HCT116 (cell line): ENCODE measurements at regions not wholly inside any gene's neighbourhood (a gene's known extent, or its start where the extent isn't known, plus 50 kb on each side); places are given as distances from the start of the nearest gene placed in this dataset.

Experiments used
- ATAC-seq: fragments of 200-7000 bp; cut with Tn5 transposase; 2 replicates; pipeline ENCODE4 v1.9.1; 2020; ENCODE audit warnings: mild to moderate bottlenecking, moderate library complexity
- BruUV-seq: library from RNA; stranded (reverse); fragments of 400-500 nt; replicated peaks from 2 replicates; lab custom pipeline; 2021; lab: Mats Ljungman, UMichigan
- CTCF ChIA-PET: fragments of 300-600 bp; sonication (Branson Sonifier 250); formaldehyde crosslinking; loops from one replicate; lab custom pipeline; 2021; ENCODE audit warnings: antibody characterized with exemption; lab: Charles Lee
- POLR2A ChIA-PET: fragments of 300-600, 350-600 bp; sonication (Branson Sonifier 250); formaldehyde crosslinking; loops from one replicate; lab custom pipeline; 2021; ENCODE audit warnings: antibody characterized with exemption; lab: Charles Lee
- RAD21 ChIA-PET, 2 experiments: fragments of 300-600 bp; sonication (Branson Sonifier 250); formaldehyde crosslinking; loops; one replicate each; lab custom pipeline; 2023; ENCODE audit warnings: low total read pairs in 2 of 2; ENCODE audit not compliant: uncharacterized antibody in 2 of 2, unreplicated experiment in 2 of 2, low non-redundant PET in 1 of 2; lab: Charles Lee
- DNase-seq: peaks from one replicate; pipeline ENCODE4 v3.0.0-alpha.2; 2010; ENCODE audit warnings: low read depth, low spot score
- H2AFZ ChIP-seq: fragments of 200-600 bp; shearing (Covaris generic), sonication (generic); 2 replicates; pipeline ENCODE4 v1.6.1; 2017; ENCODE audit warnings: low read depth, mixed run types, mixed read lengths, antibody characterized with exemption, low read length; ENCODE audit not compliant: poor library complexity, severe bottlenecking
- H3K27ac ChIP-seq: 2 replicates; pipeline ENCODE4 v1.5.1; 2012; ENCODE audit warnings: low read depth, low read length
- H3K27me3 ChIP-seq: fragments of 200-600 bp; sonication (generic); 2 replicates; pipeline ENCODE4 v1.6.1; 2016; ENCODE audit warnings: mixed run types, low read length, mixed read lengths; ENCODE audit not compliant: insufficient read depth
- H3K36me3 ChIP-seq, 2 experiments: fragments of 200-500 bp in 1 of 2; fragments of 200-600 bp in 1 of 2; sonication (Bioruptor generic) in 1 of 2; sonication (generic) in 1 of 2; 2 replicates each; pipeline versions ENCODE4 v1.5.1 to v1.6.1; 2014 to 2016; ENCODE audit warnings: low read length in 2 of 2, inconsistent platforms in 1 of 2, mixed read lengths in 1 of 2, mixed run types in 1 of 2; ENCODE audit not compliant: insufficient read depth in 2 of 2, control insufficient read depth in 1 of 2
- H3K4me1 ChIP-seq, 2 experiments: fragments of 200-600 bp in 1 of 2; sonication (generic) in 1 of 2; 2 replicates each; pipeline versions ENCODE4 v1.5.1 to v1.6.1; 2012 to 2017; ENCODE audit warnings: low read length in 2 of 2, inconsistent platforms in 1 of 2, mild to moderate bottlenecking in 1 of 2, mixed read lengths in 1 of 2, mixed run types in 1 of 2, moderate library complexity in 1 of 2; ENCODE audit not compliant: insufficient read depth in 2 of 2, control insufficient read depth in 1 of 2
- H3K4me2 ChIP-seq: fragments of 200-600 bp; sonication (generic); 2 replicates; pipeline ENCODE4 v1.6.1; 2017; ENCODE audit warnings: mixed run types, low read length, mixed read lengths
- H3K4me3 ChIP-seq, 2 experiments: fragments of 200-600 bp in 1 of 2; sonication (generic) in 1 of 2; replicated peaks in 1 of 2; 2 replicates each; pipeline ENCODE4 v1.5.1; 2011 to 2016; ENCODE audit warnings: low read length in 2 of 2, control low read depth in 1 of 2, low read depth in 1 of 2, mild to moderate bottlenecking in 1 of 2, mixed read lengths in 1 of 2, mixed run types in 1 of 2
- H3K79me2 ChIP-seq: fragments of 200-600 bp; sonication (generic); 2 replicates; pipeline ENCODE4 v1.6.1; 2017; ENCODE audit warnings: mild to moderate bottlenecking, mixed run types, low read length, moderate library complexity, mixed read lengths; ENCODE audit not compliant: insufficient read depth
- H3K9ac ChIP-seq: fragments of 200-600 bp; sonication (generic); 2 replicates; pipeline ENCODE4 v1.6.1; 2016; ENCODE audit warnings: low read length, mixed read lengths
- H3K9me2 ChIP-seq: fragments of 200-600 bp; sonication (generic), shearing (Covaris generic); 2 replicates; pipeline ENCODE4 v1.6.1; 2017; ENCODE audit warnings: mixed run types, mild to moderate bottlenecking, moderate library complexity; ENCODE audit not compliant: insufficient read depth
- H3K9me3 ChIP-seq, 2 experiments: fragments of 200-500 bp in 1 of 2; fragments of 200-600 bp in 1 of 2; sonication (Bioruptor generic) in 1 of 2; sonication (generic) in 1 of 2; 2 replicates each; pipeline ENCODE4 v1.6.1; 2014 to 2017; ENCODE audit warnings: low read length in 2 of 2, mixed read lengths in 2 of 2, inconsistent platforms in 1 of 2, low read depth in 1 of 2, mild to moderate bottlenecking in 1 of 2, mixed run types in 1 of 2, moderate library complexity in 1 of 2; ENCODE audit not compliant: control insufficient read depth in 1 of 2, insufficient read depth in 1 of 2
- H4K20me1 ChIP-seq: fragments of 200-600 bp; sonication (generic), shearing (Covaris generic); 2 replicates; pipeline ENCODE4 v1.6.1; 2017; ENCODE audit warnings: mixed run types, mild to moderate bottlenecking, moderate library complexity; ENCODE audit not compliant: insufficient read depth
- CBX3 ChIP-seq: IDR thresholded peaks from 2 replicates; pipeline ENCODE4 v1.6.1; 2012; ENCODE audit warnings: low read depth
- CEBPB ChIP-seq: IDR thresholded peaks from 2 replicates; pipeline ENCODE4 v1.6.1; 2012; ENCODE audit warnings: low read depth
- ELF1 ChIP-seq: IDR thresholded peaks from 2 replicates; pipeline ENCODE4 v1.6.1; 2012; ENCODE audit warnings: low read depth, borderline replicate concordance
- EZH2 ChIP-seq: fragments of 200-600 bp; sonication (generic); IDR thresholded peaks from 2 replicates; pipeline ENCODE4 v1.6.1; 2017; ENCODE audit warnings: antibody characterized with exemption, mixed run types
- EZH2phosphoT487 ChIP-seq: fragments of 200-600 bp; IDR thresholded peaks from 2 replicates; pipeline ENCODE4 v1.6.1; 2018; ENCODE audit warnings: antibody characterized with exemption, borderline replicate concordance
- FOSL1 ChIP-seq: IDR thresholded peaks from 2 replicates; pipeline ENCODE4 v1.6.1; 2012; ENCODE audit warnings: low read depth
- JUND ChIP-seq: IDR thresholded peaks from 2 replicates; pipeline ENCODE4 v1.6.1; 2012
- POLR2A ChIP-seq: IDR thresholded peaks from 2 replicates; pipeline ENCODE4 v1.7.0; 2011; ENCODE audit warnings: borderline replicate concordance; ENCODE audit not compliant: insufficient read depth, insufficient read length; ENCODE audit errors: extremely low read depth
- POLR2AphosphoS5 ChIP-seq: IDR thresholded peaks from 2 replicates; pipeline ENCODE4 v1.6.1; 2011; ENCODE audit warnings: mild to moderate bottlenecking, low read depth, low read length, moderate library complexity
- RAD21 ChIP-seq: IDR thresholded peaks from 2 replicates; pipeline ENCODE4 v1.6.1; 2012; ENCODE audit warnings: low read depth, mild to moderate bottlenecking
- SRF ChIP-seq: IDR thresholded peaks from 2 replicates; pipeline ENCODE4 v1.6.1; 2012; ENCODE audit warnings: low read depth
- YY1 ChIP-seq: IDR thresholded peaks from 2 replicates; pipeline ENCODE4 v1.6.1; 2011; ENCODE audit warnings: low read length, low read depth, moderate library complexity, mild to moderate bottlenecking; ENCODE audit not compliant: insufficient replicate concordance; ENCODE audit errors: extremely low read depth
- ZFX ChIP-seq: fragments of 450-650 bp; IDR thresholded peaks from 2 replicates; pipeline ENCODE4 v1.6.1; 2017
- ZNF274 ChIP-seq: fragments of 200-500 bp; sonication (Bioruptor generic); IDR thresholded peaks from 2 replicates; pipeline ENCODE4 v1.6.1; 2014; ENCODE audit warnings: mild to moderate bottlenecking, low read depth, low read length, inconsistent platforms
- intact Hi-C: fragments of 100-400 bp; cut with micrococcal nuclease; formaldehyde crosslinking; loops from 2 replicates; pipeline ENCODE4 v1.10.0; 2022
- TF ChIP-seq, protein P1 (sequence below): IDR thresholded peaks from 2 replicates; pipeline ENCODE4 v1.6.1; 2012
- TF ChIP-seq, protein P2 (sequence below): IDR thresholded peaks from 2 replicates; pipeline ENCODE4 v1.6.1; 2012
- TF ChIP-seq, protein P3 (sequence below): IDR thresholded peaks from 2 replicates; pipeline ENCODE4 v1.6.1; 2012; ENCODE audit warnings: low read depth
- TF ChIP-seq, protein P4 (sequence below): IDR thresholded peaks from 2 replicates; pipeline ENCODE4 v1.6.1; 2011; ENCODE audit warnings: mild to moderate bottlenecking, low read length, moderate library complexity; ENCODE audit not compliant: insufficient replicate concordance; ENCODE audit errors: extremely low read depth
- TF ChIP-seq, protein P5 (sequence below), 3 experiments: fragments of 200-600 bp in 1 of 3; sonication (generic) in 1 of 3; IDR thresholded peaks in 2 of 3; conservative IDR thresholded peaks in 1 of 3; 2 replicates each; pipeline ENCODE4 v1.5.1; 2012 to 2017; ENCODE audit warnings: low read depth in 2 of 3, low read length in 2 of 3, antibody characterized with exemption in 1 of 3, borderline replicate concordance in 1 of 3, control low read depth in 1 of 3, mild to moderate bottlenecking in 1 of 3, mixed read lengths in 1 of 3, mixed run types in 1 of 3, moderate library complexity in 1 of 3; ENCODE audit not compliant: insufficient read depth in 1 of 3

DNA sequence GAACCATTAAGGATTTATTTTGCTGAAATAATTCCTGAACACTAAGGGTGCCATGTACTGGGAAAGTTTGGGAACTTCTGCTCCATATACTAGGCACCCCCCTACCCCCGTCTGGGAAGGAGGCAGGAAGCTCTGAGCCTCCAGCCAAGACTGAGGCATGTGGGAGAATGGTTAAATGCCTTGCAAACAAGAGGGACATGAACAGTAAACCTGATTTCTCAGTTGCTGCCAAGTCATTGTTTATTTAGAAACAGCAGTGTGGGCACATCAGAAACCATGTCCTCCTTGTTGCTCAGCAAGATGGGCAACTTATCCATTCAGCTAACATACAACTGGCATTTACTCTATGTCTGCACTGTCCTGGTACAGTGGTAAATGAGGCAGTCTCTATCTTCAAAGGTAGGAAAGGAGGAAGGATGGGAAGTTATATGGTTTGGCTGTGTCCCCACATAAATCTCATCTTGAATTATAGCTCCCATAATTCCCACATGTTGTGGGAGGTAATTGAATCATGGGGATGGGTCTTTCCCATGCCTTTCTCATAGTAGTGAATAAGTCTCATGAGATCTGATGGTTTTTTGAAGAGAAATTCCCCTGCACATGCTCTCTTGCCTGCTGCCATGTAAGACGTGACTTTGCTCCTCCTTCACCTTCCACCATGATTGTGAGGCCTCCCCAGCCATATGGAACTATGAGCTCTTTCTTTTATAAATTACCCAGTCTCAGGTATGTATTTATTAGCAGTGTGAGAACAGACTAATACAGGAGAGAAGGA, 459.1 kb downstream of the MIAT start:
- CTCF ChIA-PET: no interaction called here
- no peak for DNase-seq

More for the DNA sequence above, 459.1 kb downstream of the MIAT start:
- POLR2A ChIA-PET: no interaction called here
- TF ChIP-seq FOSL1: no peak
- no peak for TF ChIP-seq POLR2AphosphoS5
- TF ChIP-seq YY1: no peak
- no peak for TF ChIP-seq CBX3
- TF ChIP-seq SRF: no peak
- TF ChIP-seq JUND: no peak
- TF ChIP-seq CEBPB: no peak
- no peak for TF ChIP-seq ZNF274
- TF ChIP-seq, protein P1, sequence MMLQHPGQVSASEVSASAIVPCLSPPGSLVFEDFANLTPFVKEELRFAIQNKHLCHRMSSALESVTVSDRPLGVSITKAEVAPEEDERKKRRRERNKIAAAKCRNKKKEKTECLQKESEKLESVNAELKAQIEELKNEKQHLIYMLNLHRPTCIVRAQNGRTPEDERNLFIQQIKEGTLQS: no peak
- no peak for TF ChIP-seq RAD21
- TF ChIP-seq EZH2phosphoT487: no peak
- no peak for TF ChIP-seq POLR2A
- TF ChIP-seq ZFX: no peak
- TF ChIP-seq, protein P2, sequence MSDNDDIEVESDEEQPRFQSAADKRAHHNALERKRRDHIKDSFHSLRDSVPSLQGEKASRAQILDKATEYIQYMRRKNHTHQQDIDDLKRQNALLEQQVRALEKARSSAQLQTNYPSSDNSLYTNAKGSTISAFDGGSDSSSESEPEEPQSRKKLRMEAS: no peak
- TF ChIP-seq, protein P3, sequence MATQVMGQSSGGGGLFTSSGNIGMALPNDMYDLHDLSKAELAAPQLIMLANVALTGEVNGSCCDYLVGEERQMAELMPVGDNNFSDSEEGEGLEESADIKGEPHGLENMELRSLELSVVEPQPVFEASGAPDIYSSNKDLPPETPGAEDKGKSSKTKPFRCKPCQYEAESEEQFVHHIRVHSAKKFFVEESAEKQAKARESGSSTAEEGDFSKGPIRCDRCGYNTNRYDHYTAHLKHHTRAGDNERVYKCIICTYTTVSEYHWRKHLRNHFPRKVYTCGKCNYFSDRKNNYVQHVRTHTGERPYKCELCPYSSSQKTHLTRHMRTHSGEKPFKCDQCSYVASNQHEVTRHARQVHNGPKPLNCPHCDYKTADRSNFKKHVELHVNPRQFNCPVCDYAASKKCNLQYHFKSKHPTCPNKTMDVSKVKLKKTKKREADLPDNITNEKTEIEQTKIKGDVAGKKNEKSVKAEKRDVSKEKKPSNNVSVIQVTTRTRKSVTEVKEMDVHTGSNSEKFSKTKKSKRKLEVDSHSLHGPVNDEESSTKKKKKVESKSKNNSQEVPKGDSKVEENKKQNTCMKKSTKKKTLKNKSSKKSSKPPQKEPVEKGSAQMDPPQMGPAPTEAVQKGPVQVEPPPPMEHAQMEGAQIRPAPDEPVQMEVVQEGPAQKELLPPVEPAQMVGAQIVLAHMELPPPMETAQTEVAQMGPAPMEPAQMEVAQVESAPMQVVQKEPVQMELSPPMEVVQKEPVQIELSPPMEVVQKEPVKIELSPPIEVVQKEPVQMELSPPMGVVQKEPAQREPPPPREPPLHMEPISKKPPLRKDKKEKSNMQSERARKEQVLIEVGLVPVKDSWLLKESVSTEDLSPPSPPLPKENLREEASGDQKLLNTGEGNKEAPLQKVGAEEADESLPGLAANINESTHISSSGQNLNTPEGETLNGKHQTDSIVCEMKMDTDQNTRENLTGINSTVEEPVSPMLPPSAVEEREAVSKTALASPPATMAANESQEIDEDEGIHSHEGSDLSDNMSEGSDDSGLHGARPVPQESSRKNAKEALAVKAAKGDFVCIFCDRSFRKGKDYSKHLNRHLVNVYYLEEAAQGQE: no peak
- TF ChIP-seq, protein P4, sequence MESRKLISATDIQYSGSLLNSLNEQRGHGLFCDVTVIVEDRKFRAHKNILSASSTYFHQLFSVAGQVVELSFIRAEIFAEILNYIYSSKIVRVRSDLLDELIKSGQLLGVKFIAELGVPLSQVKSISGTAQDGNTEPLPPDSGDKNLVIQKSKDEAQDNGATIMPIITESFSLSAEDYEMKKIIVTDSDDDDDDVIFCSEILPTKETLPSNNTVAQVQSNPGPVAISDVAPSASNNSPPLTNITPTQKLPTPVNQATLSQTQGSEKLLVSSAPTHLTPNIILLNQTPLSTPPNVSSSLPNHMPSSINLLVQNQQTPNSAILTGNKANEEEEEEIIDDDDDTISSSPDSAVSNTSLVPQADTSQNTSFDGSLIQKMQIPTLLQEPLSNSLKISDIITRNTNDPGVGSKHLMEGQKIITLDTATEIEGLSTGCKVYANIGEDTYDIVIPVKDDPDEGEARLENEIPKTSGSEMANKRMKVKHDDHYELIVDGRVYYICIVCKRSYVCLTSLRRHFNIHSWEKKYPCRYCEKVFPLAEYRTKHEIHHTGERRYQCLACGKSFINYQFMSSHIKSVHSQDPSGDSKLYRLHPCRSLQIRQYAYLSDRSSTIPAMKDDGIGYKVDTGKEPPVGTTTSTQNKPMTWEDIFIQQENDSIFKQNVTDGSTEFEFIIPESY: no peak
- TF ChIP-seq, protein P5, sequence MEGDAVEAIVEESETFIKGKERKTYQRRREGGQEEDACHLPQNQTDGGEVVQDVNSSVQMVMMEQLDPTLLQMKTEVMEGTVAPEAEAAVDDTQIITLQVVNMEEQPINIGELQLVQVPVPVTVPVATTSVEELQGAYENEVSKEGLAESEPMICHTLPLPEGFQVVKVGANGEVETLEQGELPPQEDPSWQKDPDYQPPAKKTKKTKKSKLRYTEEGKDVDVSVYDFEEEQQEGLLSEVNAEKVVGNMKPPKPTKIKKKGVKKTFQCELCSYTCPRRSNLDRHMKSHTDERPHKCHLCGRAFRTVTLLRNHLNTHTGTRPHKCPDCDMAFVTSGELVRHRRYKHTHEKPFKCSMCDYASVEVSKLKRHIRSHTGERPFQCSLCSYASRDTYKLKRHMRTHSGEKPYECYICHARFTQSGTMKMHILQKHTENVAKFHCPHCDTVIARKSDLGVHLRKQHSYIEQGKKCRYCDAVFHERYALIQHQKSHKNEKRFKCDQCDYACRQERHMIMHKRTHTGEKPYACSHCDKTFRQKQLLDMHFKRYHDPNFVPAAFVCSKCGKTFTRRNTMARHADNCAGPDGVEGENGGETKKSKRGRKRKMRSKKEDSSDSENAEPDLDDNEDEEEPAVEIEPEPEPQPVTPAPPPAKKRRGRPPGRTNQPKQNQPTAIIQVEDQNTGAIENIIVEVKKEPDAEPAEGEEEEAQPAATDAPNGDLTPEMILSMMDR (IDR thresholded peaks at IDR 0.05 in 2 of 3, conservative IDR thresholded peaks at IDR 0.05 in 1 of 3; ENCODE audit: borderline replicate concordance in 1 of 3, insufficient read depth in 1 of 3, low read depth in 2 of 3, low read length in 2 of 3): no peak
- no peak for TF ChIP-seq ELF1
- TF ChIP-seq EZH2: no peak
- TF ChIP-seq, all 23 proteins: peak for 0
- peak overlapping the region; percentile 32; the same call in 1 of the 2 replicates for H3K27ac ChIP-seq
- no peaks in the 10 kb centered on the region for H3K36me3 ChIP-seq
- intact Hi-C loops: no loop called here
- H3K27me3 ChIP-seq: no peaks in the 10 kb centered on the region
- peak overlapping the region; percentile 72 for H3K4me2 ChIP-seq
- RAD21 ChIA-PET: no interaction called here
- H4K20me1 ChIP-seq: no peaks in the 10 kb centered on the region
- ATAC-seq: peak; percentile 17
- peaks cover 43 to 53% of the 10 kb centered on the region in 2 experiments for H3K4me1 ChIP-seq
- BruUV-seq: no TSS peak
- H2AFZ ChIP-seq: peak overlapping the region; percentile 13
- H3K9me2 ChIP-seq: no peaks in the 10 kb centered on the region
- H3K4me3 ChIP-seq: peak overlapping the region in 1 of 2 experiments; percentile 21; a peak in 1 of 4 replicates
- no peaks in the 10 kb centered on the region for H3K79me2 ChIP-seq
- H3K9ac ChIP-seq: peak overlapping the region; percentile 39; the same call in 1 of the 2 replicates
- H3K9me3 ChIP-seq: peaks cover 0 to 3% of the 10 kb centered on the region in 2 experiments; a peak in 1 of 4 replicates
